ENCODE measurements at regions not wholly inside any gene's neighbourhood (a gene's known extent, or its start where the extent isn't known, plus 50 kb on each side); places are given as distances from the start of the nearest gene placed in this dataset.

GRCh38 chr5:96228408-96228807 is 204.6 kb downstream of the PCSK1 start (continued):
- TF ChIP-seq AFF4 (CRISPR knock-in tag; IDR thresholded peaks at IDR 0.05; ENCODE audit: borderline replicate concordance) = no peak
- TF ChIP-seq ZNF263 (CRISPR knock-in tag; IDR thresholded peaks at IDR 0.05; ENCODE audit: low read depth) = no peak
- TF ChIP-seq JAZF1 (CRISPR knock-in tag; IDR thresholded peaks at IDR 0.05) = no peak
- no peak for TF ChIP-seq TEAD4 (CRISPR knock-in tag; IDR thresholded peaks at IDR 0.05)
- no peak for TF ChIP-seq GABPB1 (CRISPR knock-in tag; IDR thresholded peaks at IDR 0.05)
- TF ChIP-seq ATF2 (CRISPR knock-in tag; IDR thresholded peaks at IDR 0.05; ENCODE audit: borderline replicate concordance, low read depth) = no peak
- no peak for TF ChIP-seq MYBL2 (CRISPR knock-in tag; IDR thresholded peaks at IDR 0.05)
- TF ChIP-seq E2F5 (CRISPR knock-in tag; IDR thresholded peaks at IDR 0.05) = no peak

- no peak for ATAC-seq
- no peaks in the 10 kb centered on the region for H3K9me3 Mint-ChIP-seq
- DNase-seq (ENCODE audit: low spot score) = no peak
- ChIA-PET CTCF (interaction anchor here (0.6 kb wide), 1 partner anchor 12 kb away, joined by 3 read pairs; no protein-coding TSS in a partner anchor), POLR2A (no interaction called here)
- no peak overlapping the region for H3K4me3 Mint-ChIP-seq
- no peaks in the 10 kb centered on the region for H3K27me3 Mint-ChIP-seq (ENCODE audit: low read depth)
- no peak overlapping the region for H3K27ac Mint-ChIP-seq
- no peak for TF ChIP-seq PREB (CRISPR knock-in tag; IDR thresholded peaks at IDR 0.05; ENCODE audit: borderline replicate concordance)
- TF ChIP-seq USF2 (CRISPR knock-in tag; IDR thresholded peaks at IDR 0.05) = no peak
- TF ChIP-seq CBFB (CRISPR knock-in tag; IDR thresholded peaks at IDR 0.05; ENCODE audit: low read depth) = no peak
- H3K4me1 Mint-ChIP-seq = no peaks in the 10 kb centered on the region
- H3K36me3 Mint-ChIP-seq = no peaks in the 10 kb centered on the region
Observed at GRCh38 chr5:96227957-96228356, 205.1 kb downstream of the PCSK1 start.

- peaks cover 3% of the 10 kb centered on the region; the same call in 1 of the 2 replicates for H3K9me3 Mint-ChIP-seq
- POLR2A ChIA-PET = interaction anchor here (0.5 kb wide), 1 partner anchor 10 kb away, joined by 4 read pairs; no protein-coding TSS in a partner anchor
- no peak for ATAC-seq
- no peak overlapping the region for H3K4me3 Mint-ChIP-seq
- CTCF ChIA-PET = interaction anchor here (0.5 kb wide), 1 partner anchor 690 kb away, joined by 6 read pairs; no protein-coding TSS in a partner anchor
- DNase-seq (ENCODE audit: low spot score) = no peak
- H3K4me1 Mint-ChIP-seq = no peaks in the 10 kb centered on the region
- H3K27ac Mint-ChIP-seq = no peak overlapping the region
- H3K27me3 Mint-ChIP-seq (ENCODE audit: low read depth) = no peaks in the 10 kb centered on the region
- no peaks in the 10 kb centered on the region for H3K36me3 Mint-ChIP-seq
- no peak for TF ChIP-seq AFF4 (CRISPR knock-in tag; IDR thresholded peaks at IDR 0.05; ENCODE audit: borderline replicate concordance)
- TF ChIP-seq TP53 (CRISPR knock-in tag; IDR thresholded peaks at IDR 0.05) = no peak
- no peak for TF ChIP-seq CDX4 (CRISPR knock-in tag; IDR thresholded peaks at IDR 0.05; ENCODE audit: borderline replicate concordance)
- no peak for TF ChIP-seq JUN (CRISPR knock-in tag; IDR thresholded peaks at IDR 0.05)
- no peak for TF ChIP-seq ATF3 (CRISPR knock-in tag; conservative IDR thresholded peaks at IDR 0.05)
- TF ChIP-seq ZNF317 (CRISPR knock-in tag; IDR thresholded peaks at IDR 0.05; ENCODE audit: borderline replicate concordance, low read depth) = no peak
- TF ChIP-seq E2F1 (CRISPR knock-in tag; IDR thresholded peaks at IDR 0.05) = no peak
- TF ChIP-seq MYBL2 (CRISPR knock-in tag; IDR thresholded peaks at IDR 0.05) = no peak
Observed at GRCh38 chr5:96226941-96227552, 206.0 kb downstream of the PCSK1 start.
